Esophagus (tissue), 2 donors: ENCODE measurements at regions not wholly inside any gene's neighbourhood (a gene's known extent, or its start where the extent isn't known, plus 50 kb on each side); places are given as distances from the start of the nearest gene placed in this dataset.

Experiments used
- H3K27ac ChIP-seq, 2 donors: one replicate each; pipeline ENCODE4 v1.5.1; 2013; ENCODE audit warnings: low read depth in 2 of 2, mild to moderate bottlenecking in 2 of 2, inconsistent platforms in 1 of 2, low read length in 1 of 2, moderate library complexity in 1 of 2
- H3K27me3 ChIP-seq, 2 donors: one replicate each; pipeline ENCODE4 v1.6.1; 2013; ENCODE audit warnings: low read length in 2 of 2, control low read depth in 1 of 2, mild to moderate bottlenecking in 1 of 2; ENCODE audit not compliant: insufficient read depth in 2 of 2, control insufficient read depth in 1 of 2
- H3K36me3 ChIP-seq, 2 donors: one replicate each; pipeline ENCODE4 v1.6.1; 2013; ENCODE audit warnings: low read length in 1 of 2; ENCODE audit not compliant: control insufficient read depth in 2 of 2, insufficient read depth in 2 of 2
- H3K4me1 ChIP-seq, 2 donors: one replicate each; pipeline ENCODE4 v1.6.1; 2013; ENCODE audit warnings: low read length in 1 of 2; ENCODE audit not compliant: control insufficient read depth in 2 of 2, insufficient read depth in 2 of 2
- H3K4me3 ChIP-seq, 2 donors: one replicate each; pipeline ENCODE4 v1.5.1; 2013; ENCODE audit warnings: low read length in 2 of 2, mild to moderate bottlenecking in 2 of 2, low read depth in 1 of 2, moderate library complexity in 1 of 2
- H3K9me3 ChIP-seq, 2 donors: one replicate each; pipeline ENCODE4 v1.6.1; 2013; ENCODE audit warnings: mild to moderate bottlenecking in 2 of 2, low read depth in 1 of 2, low read length in 1 of 2, moderate library complexity in 1 of 2; ENCODE audit not compliant: control insufficient read depth in 2 of 2, insufficient read depth in 1 of 2
- WGBS, 2 donors: extraction: QIAGEN DNeasy Blood & Tissue Kit; methylation state at CpG; one replicate each; pipeline ENCODE4 v1.1.7; 2013; 5-methylcytosine and 5-hydroxymethylcytosine counted together
- donor health status: healthy with polysubstance abuse.
- donor health status: Bipolar disorder and iron deficiency.

DNA sequence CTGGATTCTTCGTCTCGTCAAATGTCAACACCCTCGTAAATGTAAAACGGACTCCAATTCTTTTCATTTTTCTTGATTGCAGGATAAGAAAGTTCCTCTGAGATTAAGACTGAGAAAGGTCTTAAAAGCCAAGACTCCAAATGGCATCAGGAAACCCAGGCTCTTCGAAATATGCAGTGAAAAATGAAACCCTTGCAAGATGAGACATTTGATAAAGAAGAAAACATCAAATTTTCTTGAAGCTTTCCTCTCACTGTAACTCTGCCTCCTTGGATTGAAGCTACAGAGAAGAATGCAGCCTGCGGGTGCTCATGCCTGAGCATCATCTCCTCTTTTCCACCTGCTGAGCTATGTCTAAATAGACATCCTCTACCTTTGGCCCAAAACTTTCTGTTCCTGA, 342.4 kb upstream of the THBS1 start:
- Histone ChIP-seq H3K27me3 (no peaks in the 10 kb centered on the region), H3K4me1 (no peaks in the 10 kb centered on the region), H3K9me3 (no peaks in the 10 kb centered on the region), H3K27ac (no peak overlapping the region), H3K36me3 (no peaks in the 10 kb centered on the region), H3K4me3 (no peak overlapping the region)
- WGBS, 2 donors, result 93 to 94% methylated on average over 6 of the region's 6 CpGs

DNA sequence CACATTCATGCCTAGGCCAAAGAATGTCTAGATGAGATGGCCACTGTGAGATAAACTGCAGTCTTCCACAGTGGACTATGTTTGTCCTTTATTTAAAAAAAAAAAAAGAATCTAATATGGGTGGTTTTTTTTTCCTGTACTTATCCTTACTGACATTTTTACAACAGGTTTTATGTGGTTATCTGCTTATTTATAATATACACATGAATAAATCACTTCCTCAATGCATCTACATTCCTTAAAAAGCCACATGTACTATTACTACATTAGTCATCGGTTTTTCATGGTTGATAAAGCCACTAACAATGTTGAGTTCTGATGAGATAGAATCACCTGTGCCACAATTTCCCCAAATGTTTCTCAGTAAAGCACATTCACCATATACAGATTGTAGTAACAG, 341.3 kb upstream of the THBS1 start:
- Histone ChIP-seq H3K4me3 (no peak overlapping the region), H3K9me3 (no peaks in the 10 kb centered on the region), H3K4me1 (no peaks in the 10 kb centered on the region), H3K27ac (no peak overlapping the region), H3K36me3 (no peaks in the 10 kb centered on the region), H3K27me3 (no peaks in the 10 kb centered on the region)
- WGBS, 2 donors, result 76 to 90% methylated on average over 1 of the region's 1 CpG

DNA sequence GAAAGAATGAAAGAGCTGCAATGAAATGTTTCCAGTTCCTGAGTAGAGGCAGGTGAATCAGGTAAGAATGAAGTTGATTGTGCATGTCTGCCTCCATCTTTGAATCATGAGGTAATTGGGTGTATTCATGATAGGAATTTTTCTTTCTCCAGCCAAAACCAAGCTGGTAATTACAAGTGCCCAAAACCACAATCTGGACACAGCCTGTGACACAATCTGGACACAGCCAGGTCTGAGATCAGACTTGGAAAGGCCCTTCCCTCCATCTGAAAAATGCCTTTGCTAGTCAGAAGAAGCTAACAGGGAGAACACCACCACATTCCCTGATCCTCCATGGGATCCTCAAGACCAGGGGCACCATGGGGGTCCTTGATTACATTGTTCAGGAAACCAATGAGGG, 338.5 kb upstream of the THBS1 start:
- no peaks in the 10 kb centered on the region for H3K9me3 ChIP-seq
- no peak overlapping the region for H3K27ac ChIP-seq
- no peaks in the 10 kb centered on the region for H3K36me3 ChIP-seq
- H3K27me3 ChIP-seq, result no peaks in the 10 kb centered on the region
- H3K4me3 ChIP-seq, result no peak overlapping the region
- no peaks in the 10 kb centered on the region for H3K4me1 ChIP-seq

DNA sequence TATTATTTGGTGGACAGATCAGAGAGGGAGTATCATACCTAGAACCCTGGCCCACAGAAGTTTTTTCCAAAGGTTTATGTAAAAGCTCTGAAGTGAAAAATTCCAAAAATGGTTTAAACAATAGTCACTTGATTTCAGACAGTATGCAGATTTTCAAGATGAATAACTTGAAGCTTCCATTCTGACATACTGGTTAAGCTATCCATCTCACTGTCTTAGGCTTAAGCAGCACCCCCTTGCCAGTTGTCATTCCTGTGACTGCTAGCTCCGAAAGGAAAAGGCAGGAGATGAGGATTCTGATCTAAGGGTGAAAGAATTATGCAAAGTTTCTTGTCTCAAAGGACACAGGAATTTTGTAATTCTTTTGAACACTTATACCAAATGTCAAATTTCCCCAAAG, 337.5 kb upstream of the THBS1 start:
- Histone ChIP-seq H3K4me3 (no peak overlapping the region), H3K4me1 (no peaks in the 10 kb centered on the region), H3K9me3 (no peaks in the 10 kb centered on the region), H3K36me3 (no peaks in the 10 kb centered on the region), H3K27me3 (no peaks in the 10 kb centered on the region), H3K27ac (no peak overlapping the region)
- 79 to 93% methylated on average over 1 of the region's 1 CpG for WGBS, 2 donors

DNA sequence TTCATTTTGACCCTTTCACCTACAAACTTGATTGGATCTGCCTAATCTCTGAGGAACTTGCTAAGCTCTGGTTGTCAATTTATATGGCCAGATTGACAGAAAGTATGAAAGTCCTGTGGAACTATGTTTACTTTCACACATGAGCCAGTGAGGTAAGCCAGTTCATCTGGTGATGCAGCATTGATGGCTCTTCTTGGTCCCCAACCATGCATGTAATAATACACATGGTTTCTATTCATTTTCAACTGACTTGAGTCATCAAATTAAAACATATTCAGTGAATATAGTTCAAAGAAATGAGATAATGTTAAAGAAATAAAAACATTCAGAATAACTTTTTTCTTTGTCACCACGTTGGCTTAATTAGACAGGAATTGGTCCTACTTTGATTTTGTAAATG, 336.1 kb upstream of the THBS1 start:
- Histone ChIP-seq H3K27me3 (no peaks in the 10 kb centered on the region), H3K36me3 (no peaks in the 10 kb centered on the region), H3K27ac (no peak overlapping the region), H3K4me1 (no peaks in the 10 kb centered on the region), H3K9me3 (no peaks in the 10 kb centered on the region), H3K4me3 (no peak overlapping the region)
- WGBS, 2 donors, result 82 to 83% methylated on average over 1 of the region's 1 CpG

DNA sequence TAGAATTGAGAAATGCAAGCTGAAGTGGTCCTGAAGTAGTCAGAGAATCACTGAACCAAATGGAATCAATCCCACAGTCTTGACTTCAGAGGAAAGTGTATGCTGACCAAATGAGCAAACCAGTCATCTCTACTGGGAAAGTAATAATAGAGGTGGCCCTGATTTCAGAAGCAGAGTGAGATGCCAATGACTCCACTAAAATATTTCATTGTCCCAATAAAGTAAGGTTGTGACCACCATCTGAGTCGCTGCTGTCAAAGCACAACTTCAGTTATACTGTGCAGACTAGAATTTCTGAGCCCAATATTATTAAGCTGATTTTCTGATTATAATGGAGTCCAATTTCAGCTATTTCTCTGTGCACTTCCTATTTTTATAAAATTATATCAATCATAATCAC, 334.4 kb upstream of the THBS1 start:
- H3K4me1 ChIP-seq, result no peaks in the 10 kb centered on the region
- no peaks in the 10 kb centered on the region for H3K36me3 ChIP-seq
- 92 to 93% methylated on average over 1 of the region's 1 CpG for WGBS, 2 donors
- no peak overlapping the region for H3K27ac ChIP-seq
- H3K9me3 ChIP-seq, result no peaks in the 10 kb centered on the region
- no peaks in the 10 kb centered on the region for H3K27me3 ChIP-seq
- H3K4me3 ChIP-seq, result no peak overlapping the region

DNA sequence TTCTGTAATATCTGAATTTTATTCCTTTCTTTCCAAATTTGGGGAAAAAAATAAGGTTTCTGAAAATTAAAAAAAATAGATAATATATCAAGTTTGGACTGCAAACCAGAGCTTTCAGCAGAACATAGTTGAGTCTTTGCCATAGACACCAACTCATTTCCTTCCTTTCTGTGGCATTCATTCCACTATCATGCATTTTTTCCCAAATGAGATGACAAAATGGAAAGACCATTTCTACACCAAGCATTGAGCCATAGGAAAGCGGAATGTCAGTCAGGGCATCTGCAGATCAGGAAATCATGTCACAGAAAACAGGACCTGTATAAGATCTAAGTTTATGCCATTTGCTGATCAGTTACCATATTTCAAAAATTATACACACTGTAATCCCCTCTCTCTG, 333.3 kb upstream of the THBS1 start:
- Histone ChIP-seq H3K4me3 (no peak overlapping the region), H3K9me3 (no peaks in the 10 kb centered on the region), H3K4me1 (no peaks in the 10 kb centered on the region), H3K36me3 (no peaks in the 10 kb centered on the region), H3K27ac (no peak overlapping the region), H3K27me3 (no peaks in the 10 kb centered on the region)
- WGBS, 2 donors, result 94 to 97% methylated on average over 1 of the region's 1 CpG

DNA sequence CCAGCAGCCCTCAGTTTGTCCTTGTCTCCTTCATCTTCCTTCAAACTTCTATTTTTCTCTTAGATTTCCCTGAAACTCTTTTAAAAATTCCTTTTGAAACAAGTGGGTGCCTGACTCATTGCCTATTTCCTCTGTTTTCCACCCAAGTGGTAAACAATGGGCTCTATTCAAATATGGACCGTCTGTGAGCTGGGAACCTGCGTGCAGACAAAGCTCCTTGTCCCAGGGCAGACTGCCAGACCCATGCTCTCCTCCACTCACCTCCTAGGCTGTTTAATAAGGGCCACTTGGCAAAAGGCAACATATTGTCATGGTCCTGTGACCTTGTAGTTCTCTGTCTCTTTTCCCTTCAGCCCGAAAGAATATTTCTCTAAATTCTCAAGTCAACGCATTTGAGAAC, 332.7 kb upstream of the THBS1 start:
- 59 to 60% methylated on average over 4 of the region's 4 CpGs for WGBS, 2 donors
- H3K4me1 ChIP-seq, result no peaks in the 10 kb centered on the region
- no peaks in the 10 kb centered on the region for H3K9me3 ChIP-seq
- no peak overlapping the region for H3K27ac ChIP-seq
- no peaks in the 10 kb centered on the region for H3K27me3 ChIP-seq
- no peaks in the 10 kb centered on the region for H3K36me3 ChIP-seq
- H3K4me3 ChIP-seq, result no peak overlapping the region

DNA sequence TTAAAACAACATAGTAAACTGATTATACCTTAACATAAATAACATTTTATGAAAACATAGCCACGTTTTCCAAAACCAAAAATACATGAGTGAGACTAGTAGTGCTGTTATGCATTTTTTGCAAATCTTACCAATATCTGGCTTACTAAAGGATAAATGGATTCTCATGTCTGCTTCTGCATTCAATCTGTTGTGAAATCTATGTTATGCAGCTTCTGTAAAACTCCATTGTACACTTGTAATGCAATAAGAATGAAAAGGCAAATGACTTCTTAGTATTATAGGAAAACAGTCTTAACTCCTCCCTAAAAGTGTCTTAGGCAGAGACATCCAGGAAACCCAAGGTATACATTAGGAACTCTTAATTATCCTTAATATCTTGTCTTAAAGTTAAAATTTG, 330.9 kb upstream of the THBS1 start:
- Histone ChIP-seq H3K9me3 (no peaks in the 10 kb centered on the region), H3K27ac (no peak overlapping the region), H3K27me3 (no peaks in the 10 kb centered on the region), H3K4me1 (no peaks in the 10 kb centered on the region), H3K36me3 (no peaks in the 10 kb centered on the region), H3K4me3 (no peak overlapping the region)
- WGBS, 2 donors, result 71 to 80% methylated on average over 1 of the region's 1 CpG

DNA sequence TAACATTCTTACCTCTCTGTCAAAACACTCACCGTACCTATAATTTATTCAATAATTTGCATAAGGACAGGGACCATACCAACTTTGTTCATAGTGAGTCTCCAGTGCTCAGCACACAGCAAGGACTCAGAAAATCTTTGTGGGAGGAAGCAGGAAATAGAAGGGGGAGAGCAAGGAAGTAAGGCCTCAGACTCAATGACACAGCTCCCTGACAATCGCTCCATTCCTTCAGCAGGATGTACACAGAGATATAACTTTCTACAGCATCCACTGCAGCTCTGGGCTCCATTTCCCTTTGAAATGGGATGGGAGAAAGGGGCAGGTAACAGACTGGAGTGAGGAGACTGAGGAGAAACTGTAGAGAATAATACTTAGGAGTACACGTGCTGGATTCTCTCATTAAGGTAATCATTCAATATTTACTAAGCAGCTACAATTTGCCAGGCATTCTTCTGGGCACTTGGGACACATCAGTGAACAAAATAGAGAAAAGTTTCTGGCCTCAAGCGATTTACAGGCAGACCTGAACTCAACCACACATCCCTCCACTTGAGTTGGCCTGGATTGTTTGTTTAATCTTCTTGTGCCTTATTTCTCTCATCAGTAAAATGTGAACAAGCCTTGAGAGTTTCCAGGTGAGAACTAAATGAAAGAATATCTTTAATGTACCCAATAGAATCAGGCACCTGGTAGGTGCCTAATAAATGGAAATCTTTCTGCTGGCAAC, 330.3 kb upstream of the THBS1 start:
- H3K36me3 ChIP-seq, result no peaks in the 10 kb centered on the region
- H3K4me1 ChIP-seq, result no peaks in the 10 kb centered on the region
- H3K27me3 ChIP-seq, result no peaks in the 10 kb centered on the region
- H3K9me3 ChIP-seq, result no peaks in the 10 kb centered on the region
- no peak overlapping the region for H3K27ac ChIP-seq
- 77 to 79% methylated on average over 4 of the region's 4 CpGs for WGBS, 2 donors
- H3K4me3 ChIP-seq, result no peak overlapping the region
